Thyroid gland (tissue), 4 donors: ENCODE measurements at regions not wholly inside any gene's neighbourhood (a gene's known extent, or its start where the extent isn't known, plus 50 kb on each side); places are given as distances from the start of the nearest gene placed in this dataset.

Source experiments
- DNase-seq, 2 donors: peaks; one replicate each; pipeline ENCODE4 v3.0.0-alpha.2; 2019
- H3K27ac ChIP-seq, 3 donors: fragments of 200-600 bp; sonication (generic); 1 replicate in 2 of 3; 2 replicates in 1 of 3; pipeline ENCODE4 v1.5.1; 2016 to 2019; ENCODE audit warnings: mild to moderate bottlenecking in 1 of 3, moderate library complexity in 1 of 3
- H3K27me3 ChIP-seq: fragments of 200-600 bp; sonication (generic); one replicate; pipeline ENCODE4 v1.5.1; 2019
- H3K36me3 ChIP-seq, 2 donors: fragments of 200-600 bp; sonication (generic); one replicate each; pipeline ENCODE4 v1.5.1; 2016 to 2019
- H3K4me1 ChIP-seq, 2 donors: fragments of 200-600 bp; sonication (generic); one replicate each; pipeline ENCODE4 v1.5.1; 2017 to 2019
- H3K4me3 ChIP-seq, 3 donors: fragments of 200-600 bp; sonication (generic); replicated peaks in 1 of 3; 1 replicate in 2 of 3; 2 replicates in 1 of 3; pipeline ENCODE4 v1.5.1; 2016; ENCODE audit warnings: mild to moderate bottlenecking in 1 of 3
- H3K9me3 ChIP-seq: fragments of 200-600 bp; sonication (generic); one replicate; pipeline ENCODE4 v1.5.1; 2017
- CTCF ChIP-seq, 6 experiments: fragments of 200-600 bp in 3 of 6; fragments of 450-650 bp in 3 of 6; sonication (generic) in 3 of 6; IDR thresholded peaks; one replicate each; pipeline ENCODE4 v1.5.1; 2016 to 2019; ENCODE audit warnings: antibody characterized with exemption in 6 of 6, mild to moderate bottlenecking in 2 of 6, inconsistent platforms in 1 of 6, moderate library complexity in 1 of 6
- POLR2A ChIP-seq, 2 donors: fragments of 450-650 bp; IDR thresholded peaks; one replicate each; pipeline ENCODE4 v1.6.1; 2017; ENCODE audit warnings: antibody characterized with exemption in 2 of 2, mild to moderate bottlenecking in 2 of 2, moderate library complexity in 1 of 2
- WGBS, 2 donors: methylation state at CpG; one replicate each; pipeline ENCODE4 v1.1.5; 2017; 5-methylcytosine and 5-hydroxymethylcytosine counted together
- intact Hi-C: fragments of 100-400 bp; cut with DNase I; formaldehyde crosslinking; loops from one replicate; pipeline ENCODE4 v1.15.1; 2023

- no peaks in the 10 kb centered on the region for H3K36me3 ChIP-seq
- H3K9me3 ChIP-seq = no peaks in the 10 kb centered on the region
- H3K4me3 ChIP-seq = no peak overlapping the region
- H3K27me3 ChIP-seq = no peaks in the 10 kb centered on the region
- H3K27ac ChIP-seq = no peak overlapping the region
- 83 to 91% methylated on average over 2 of the region's 2 CpGs for WGBS, 2 donors
- TF ChIP-seq POLR2A (IDR thresholded peaks at IDR 0.05) = no peak
- no peak for TF ChIP-seq CTCF (IDR thresholded peaks at IDR 0.05)
- intact Hi-C loops = no loop called here
- no peak for DNase-seq
- H3K4me1 ChIP-seq = peaks cover 33 to 41% of the 10 kb centered on the region in 2 donors
These were observed 106.7 kb downstream of the OLFM4 start for GRCh38 chr13:53135301-53135700.

- intact Hi-C loops = no loop called here
- WGBS, 2 donors = 72 to 77% methylated on average over 3 of the region's 3 CpGs
- Histone ChIP-seq H3K4me3 (no peak overlapping the region), H3K27ac (peak overlapping the region; percentile 83 to 93 (median 86)), H3K4me1 (peaks cover 45 to 47% of the 10 kb centered on the region in 2 donors), H3K36me3 (no peaks in the 10 kb centered on the region), H3K9me3 (no peaks in the 10 kb centered on the region), H3K27me3 (no peaks in the 10 kb centered on the region)
- TF ChIP-seq POLR2A (IDR thresholded peaks at IDR 0.05) (no peak), CTCF (IDR thresholded peaks at IDR 0.05) (no peak)
- DNase-seq = peak in 1 of 2 donors; percentile 30
These were observed 108.1 kb downstream of the OLFM4 start for GRCh38 chr13:53136554-53137215.

GRCh38 chr13:53137779-53138178, 109.2 kb downstream of the OLFM4 start:
- 14 to 29% methylated on average over 1 of the region's 1 CpG for WGBS, 2 donors
- peak; percentile 25 to 32 for DNase-seq
- H3K4me1 ChIP-seq = peaks cover 56 to 58% of the 10 kb centered on the region in 2 donors

GRCh38 chr13:53138376-53139036, 109.9 kb downstream of the OLFM4 start:
- H3K27ac ChIP-seq = peak overlapping the region; percentile 83 to 93 (median 86)
- intact Hi-C loops = no loop called here

More at GRCh38 chr13:53137779-53138178, 109.2 kb downstream of the OLFM4 start:
- Histone ChIP-seq H3K9me3 (no peaks in the 10 kb centered on the region), H3K4me3 (no peak overlapping the region), H3K36me3 (no peaks in the 10 kb centered on the region), H3K27me3 (no peaks in the 10 kb centered on the region), H3K27ac (peak overlapping the region; percentile 83 to 93 (median 86))
- intact Hi-C loops = no loop called here
- no peak for TF ChIP-seq CTCF (IDR thresholded peaks at IDR 0.05)
- TF ChIP-seq POLR2A (IDR thresholded peaks at IDR 0.05) = no peak

More at GRCh38 chr13:53138376-53139036, 109.9 kb downstream of the OLFM4 start:
- Histone ChIP-seq H3K4me3 (no peak overlapping the region), H3K9me3 (no peaks in the 10 kb centered on the region), H3K36me3 (no peaks in the 10 kb centered on the region), H3K4me1 (peaks cover 63% of the 10 kb centered on the region in 2 donors), H3K27me3 (no peaks in the 10 kb centered on the region)
- peak; percentile 83 to 86 for DNase-seq
- WGBS, 2 donors = 46 to 54% methylated on average over 14 of the region's 14 CpGs
- TF ChIP-seq POLR2A (IDR thresholded peaks at IDR 0.05) (peak in 1 of 2 donors; percentile 20), CTCF (IDR thresholded peaks at IDR 0.05) (no peak)
